Keratinocyte (primary cell): ENCODE measurements at regions not wholly inside any gene's neighbourhood (a gene's known extent, or its start where the extent isn't known, plus 50 kb on each side); places are given as distances from the start of the nearest gene placed in this dataset.

Experiments
- EZH2 ChIP-seq: IDR thresholded peaks from one replicate; pipeline ENCODE4 v1.6.1; 2012; ENCODE audit warnings: inconsistent platforms, mild to moderate bottlenecking, low read length, moderate library complexity
- TF ChIP-seq, protein P1 (sequence below), 3 experiments: IDR thresholded peaks in 1 of 3; conservative IDR thresholded peaks in 1 of 3; optimal IDR thresholded peaks in 1 of 3; 2 replicates in 2 of 3; 3 replicates in 1 of 3; pipeline versions ENCODE3 to v1.5.1; 2011; ENCODE audit warnings: low read length in 3 of 3, mild to moderate bottlenecking in 3 of 3, moderate library complexity in 2 of 3, control low read depth in 1 of 3, inconsistent platforms in 1 of 3; ENCODE audit not compliant: insufficient read depth in 2 of 3; ENCODE audit errors: extremely low read depth in 1 of 3

DNA sequence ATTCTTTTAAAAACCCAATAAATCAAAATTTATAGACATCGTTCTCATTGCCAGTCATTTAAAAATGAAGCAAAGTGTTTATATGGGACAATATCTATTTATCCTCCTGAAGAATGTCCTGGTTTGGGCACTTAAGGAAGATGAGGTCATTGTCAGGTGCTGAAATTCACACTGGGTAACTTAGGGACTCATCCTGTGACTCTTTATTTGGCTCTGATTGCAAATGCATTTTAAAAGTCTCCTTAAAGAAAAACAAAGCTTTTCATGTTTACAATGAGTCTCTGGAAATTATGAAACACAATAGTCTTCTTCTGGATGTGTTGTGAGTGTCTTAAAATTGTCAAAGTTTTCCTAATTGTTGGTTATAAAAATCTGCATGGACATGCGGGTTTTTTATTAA lies 69.5 kb upstream of the GPR158 start:
- TF ChIP-seq, protein P1, sequence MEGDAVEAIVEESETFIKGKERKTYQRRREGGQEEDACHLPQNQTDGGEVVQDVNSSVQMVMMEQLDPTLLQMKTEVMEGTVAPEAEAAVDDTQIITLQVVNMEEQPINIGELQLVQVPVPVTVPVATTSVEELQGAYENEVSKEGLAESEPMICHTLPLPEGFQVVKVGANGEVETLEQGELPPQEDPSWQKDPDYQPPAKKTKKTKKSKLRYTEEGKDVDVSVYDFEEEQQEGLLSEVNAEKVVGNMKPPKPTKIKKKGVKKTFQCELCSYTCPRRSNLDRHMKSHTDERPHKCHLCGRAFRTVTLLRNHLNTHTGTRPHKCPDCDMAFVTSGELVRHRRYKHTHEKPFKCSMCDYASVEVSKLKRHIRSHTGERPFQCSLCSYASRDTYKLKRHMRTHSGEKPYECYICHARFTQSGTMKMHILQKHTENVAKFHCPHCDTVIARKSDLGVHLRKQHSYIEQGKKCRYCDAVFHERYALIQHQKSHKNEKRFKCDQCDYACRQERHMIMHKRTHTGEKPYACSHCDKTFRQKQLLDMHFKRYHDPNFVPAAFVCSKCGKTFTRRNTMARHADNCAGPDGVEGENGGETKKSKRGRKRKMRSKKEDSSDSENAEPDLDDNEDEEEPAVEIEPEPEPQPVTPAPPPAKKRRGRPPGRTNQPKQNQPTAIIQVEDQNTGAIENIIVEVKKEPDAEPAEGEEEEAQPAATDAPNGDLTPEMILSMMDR (optimal IDR thresholded peaks at IDR 0.05 in 1 of 3, IDR thresholded peaks at IDR 0.05 in 1 of 3, conservative IDR thresholded peaks at IDR 0.05 in 1 of 3; ENCODE audit: extremely low read depth in 1 of 3, insufficient read depth in 2 of 3, low read length in 3 of 3), result no peak
- TF ChIP-seq EZH2, result no peak
